ENCODE measurements at regions not wholly inside any gene's neighbourhood (a gene's known extent, or its start where the extent isn't known, plus 50 kb on each side); places are given as distances from the start of the nearest gene placed in this dataset.

- Histone ChIP-seq H4K5ac (ENCODE audit: insufficient read length, low read depth, low read length) (no peak overlapping the region), H2BK12ac (ENCODE audit: low read depth, low read length) (no peak overlapping the region), H2BK120ac (replicated peaks; ENCODE audit: low read depth, low read length) (no peak overlapping the region), H2AK5ac (ENCODE audit: low read depth, low read length) (no peak overlapping the region), H4K20me1 (replicated peaks in 1 of 2; ENCODE audit: control insufficient read depth in 1 of 2, insufficient read depth in 2 of 2, low read length in 2 of 2) (no peaks in the 10 kb centered on the region), H2BK15ac (ENCODE audit: low read length) (no peak overlapping the region), H3K4me1 (replicated peaks in 1 of 4; ENCODE audit: control insufficient read depth in 3 of 4, insufficient read depth in 4 of 4, low read length in 3 of 4) (peaks cover 0 to 2% (median 0%) of the 10 kb centered on the region in 4 experiments; a peak in 1 of 7 replicates), H3K23ac (ENCODE audit: insufficient read length) (no peak overlapping the region), H3K36me3 (ENCODE audit: control insufficient read depth in 2 of 4, insufficient read depth in 4 of 4, low read length in 3 of 4) (no peaks in the 10 kb centered on the region), H3K14ac (ENCODE audit: insufficient read length) (no peak overlapping the region), H3K23me2 (ENCODE audit: low read depth, low read length) (no peaks in the 10 kb centered on the region), H3K9ac (replicated peaks in 1 of 4; ENCODE audit: extremely low read depth in 1 of 4, low read depth in 3 of 4, low read length in 3 of 4) (no peak overlapping the region), H2BK5ac (ENCODE audit: low read depth, low read length) (no peak overlapping the region), H3K27ac (ENCODE audit: low read depth, low read length) (no peak overlapping the region), H3K79me2 (ENCODE audit: control insufficient read depth in 1 of 2, insufficient read depth in 2 of 2, low read length in 2 of 2) (no peaks in the 10 kb centered on the region), H3K79me1 (ENCODE audit: low read depth, low read length) (no peaks in the 10 kb centered on the region), H3K4ac (replicated peaks; ENCODE audit: insufficient read length, low read depth, low read length) (no peak overlapping the region), H3K27me3 (replicated peaks in 1 of 4; ENCODE audit: control insufficient read depth in 3 of 4, extremely low read depth in 1 of 4, insufficient read depth in 3 of 4, low read length in 3 of 4) (no peaks in the 10 kb centered on the region), H4K91ac (replicated peaks; ENCODE audit: insufficient read length, low read length) (no peak overlapping the region), H2AFZ (ENCODE audit: low read length) (no peak overlapping the region), H3K56ac (replicated peaks; ENCODE audit: insufficient read length, low read depth, low read length) (no peak overlapping the region), H3K9me3 (ENCODE audit: insufficient read depth in 2 of 2, low read depth in 1 of 2, low read length in 1 of 2) (peaks cover 0 to 5% of the 10 kb centered on the region in 2 experiments; a peak in 1 of 4 replicates), H3K4me3 (ENCODE audit: extremely low read depth in 1 of 4, insufficient read depth in 2 of 4, low read depth in 3 of 4, low read length in 4 of 4) (no peak overlapping the region), H2BK20ac (ENCODE audit: low read length) (no peak overlapping the region), H3K18ac (ENCODE audit: extremely low read depth, low read length) (no peak overlapping the region), H3K4me2 (ENCODE audit: insufficient read depth in 1 of 2, low read depth in 2 of 2, low read length in 2 of 2) (no peak overlapping the region), H4K8ac (ENCODE audit: extremely low read depth, insufficient read depth, low read length) (no peak overlapping the region)
- no peak for DNase-seq (ENCODE audit: low read depth in 1 of 2, low spot score in 2 of 2)
- WGBS, 2 experiments (ENCODE audit: extremely low coverage in 1 of 2, insufficient coverage in 1 of 2, insufficient read length in 1 of 2, insufficient replicate concordance in 2 of 2, low coverage in 1 of 2, low lambda C conversion rate in 2 of 2, missing lambda C conversion rate in 1 of 2), result 84% methylated on average over 7 of the region's 8 CpGs; no CpG with 5 or more reads in 1 of the 2 experiments
- POLR2A ChIA-PET (ENCODE audit: partially characterized antibody), result no interaction called here
- CTCF ChIA-PET (ENCODE audit: partially characterized antibody), result interaction anchor here (1.2 kb wide), 1 partner anchor 26 kb away, joined by 3 read pairs; no protein-coding TSS in a partner anchor
- TF ChIP-seq ASH2L (IDR thresholded peaks at IDR 0.05; ENCODE audit: low read length), result no peak
- FAIRE-seq, result no peak
Observed at GRCh38 chr15:70329179-70329578, 231.5 kb upstream of the TLE3 start.

All from H1 (cell line).